Inflammatory macrophage treated with lipopolysaccharide for 1 hour (primary cell): ENCODE measurements at regions not wholly inside any gene's neighbourhood (a gene's known extent, or its start where the extent isn't known, plus 50 kb on each side); places are given as distances from the start of the nearest gene placed in this dataset.

Experiments used
- DNase-seq, 2 donors: peaks; one replicate each; pipeline ENCODE4 v3.0.0-alpha.2; 2020 to 2022

- no peak for DNase-seq
These were observed 62.2 kb upstream of the LMO3 start for GRCh38 chr12:16668198-16668597.

- no peak for DNase-seq
These were observed 52.7 kb upstream of the LMO3 start for GRCh38 chr12:16658699-16659098.
